Limb (tissue), 2 donors: ENCODE measurements at regions not wholly inside any gene's neighbourhood (a gene's known extent, or its start where the extent isn't known, plus 50 kb on each side); places are given as distances from the start of the nearest gene placed in this dataset.
"Not testable (repeated sequence)": the region's sequence is repeated elsewhere in the genome, so short reads cannot be mapped to it uniquely, and the experiment has no call there.

Experiments used
- DNase-seq, 2 donors: peaks; one replicate each; pipeline ENCODE4 v3.0.0-alpha.2; 2016; ENCODE audit errors: extremely low spot score in 2 of 2

DNA sequence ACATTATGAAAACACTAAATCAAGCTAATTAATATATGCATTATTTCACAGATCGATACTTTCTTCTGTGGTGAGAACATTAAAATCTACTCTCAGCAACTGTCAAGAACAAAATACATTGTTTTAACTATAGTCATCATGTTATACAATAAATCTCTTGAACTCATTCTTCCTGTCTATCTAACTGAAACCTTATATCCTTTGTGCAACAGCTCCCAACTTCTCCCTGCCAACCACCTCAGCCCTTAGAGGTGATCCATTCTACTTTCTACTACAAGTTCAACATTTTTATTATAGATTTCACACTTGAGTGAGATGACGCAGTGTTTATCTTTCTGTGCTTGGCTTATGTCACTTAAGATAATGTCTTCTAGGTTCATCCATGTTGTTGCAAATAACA lies 535.2 kb upstream of the CRIM1 start:
- no peak for DNase-seq

- DNase-seq = no peak
Measured at GRCh38 chr2:35819033-35819432, 536.5 kb upstream of the CRIM1 start.

DNA sequence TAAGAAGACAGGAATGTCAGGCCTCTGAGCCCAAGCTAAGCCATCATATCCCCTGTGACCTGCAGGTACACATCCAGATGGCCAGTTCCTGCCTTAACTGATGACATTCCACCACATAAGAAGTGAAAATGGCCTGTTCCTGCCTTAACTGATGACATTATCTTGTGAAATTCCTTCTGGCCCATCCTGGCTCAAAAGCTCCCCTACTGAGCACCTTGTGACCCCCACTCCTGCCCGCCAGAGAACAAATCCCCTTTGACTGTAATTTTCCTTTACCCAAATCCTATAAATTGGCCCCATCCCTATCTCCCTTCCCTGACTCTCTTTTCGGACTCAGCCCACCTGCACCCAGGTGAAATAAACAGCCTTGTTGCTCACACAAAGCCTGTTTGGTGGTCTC lies 537.2 kb upstream of the CRIM1 start:
- not testable (repeated sequence) for DNase-seq

- DNase-seq = not testable (repeated sequence)
Measured at GRCh38 chr2:35814597-35814996, 541.0 kb upstream of the CRIM1 start.

DNA sequence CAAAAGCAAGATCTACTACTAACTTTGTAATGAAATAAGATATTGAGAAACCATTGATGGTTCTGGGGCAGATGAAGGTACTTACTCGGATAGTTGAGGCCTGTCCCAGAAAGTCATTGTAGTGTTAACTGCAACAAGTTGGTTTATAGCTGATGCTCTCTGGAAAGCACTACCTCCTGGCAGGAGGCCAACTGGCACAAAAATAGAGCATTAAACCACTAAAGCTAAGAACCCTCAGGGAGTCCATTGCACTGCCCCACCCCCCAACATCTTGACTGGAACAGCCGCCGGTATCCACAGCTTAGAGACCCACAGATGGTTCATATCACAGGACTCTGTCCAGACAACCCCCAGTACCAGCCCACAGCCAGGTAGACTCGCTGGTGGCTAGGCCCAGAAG lies 552.5 kb upstream of the CRIM1 start:
- no peak for DNase-seq

GRCh38 chr2:35794796-35795450 lies 560.7 kb upstream of the CRIM1 start:
- no peak for DNase-seq

DNA sequence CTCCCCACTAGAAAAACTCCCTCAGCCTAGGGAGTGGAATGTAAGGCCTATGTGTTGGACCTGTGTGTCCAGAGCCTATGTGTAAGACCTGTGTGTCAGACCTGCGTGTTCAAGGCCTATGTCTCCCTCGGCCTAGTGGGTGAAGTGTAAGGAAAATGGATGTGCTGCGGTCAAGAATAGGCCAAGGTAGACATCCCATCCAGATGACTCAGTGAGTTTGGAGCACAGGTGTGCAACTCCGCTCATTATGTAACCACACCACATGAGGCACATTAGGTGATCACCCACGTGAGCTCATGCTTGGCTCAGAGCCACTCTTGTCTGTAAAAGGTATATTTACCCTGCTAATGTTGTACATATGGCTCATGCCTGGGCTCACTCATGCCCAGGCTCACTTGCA lies 565.3 kb upstream of the CRIM1 start:
- DNase-seq = no peak

DNA sequence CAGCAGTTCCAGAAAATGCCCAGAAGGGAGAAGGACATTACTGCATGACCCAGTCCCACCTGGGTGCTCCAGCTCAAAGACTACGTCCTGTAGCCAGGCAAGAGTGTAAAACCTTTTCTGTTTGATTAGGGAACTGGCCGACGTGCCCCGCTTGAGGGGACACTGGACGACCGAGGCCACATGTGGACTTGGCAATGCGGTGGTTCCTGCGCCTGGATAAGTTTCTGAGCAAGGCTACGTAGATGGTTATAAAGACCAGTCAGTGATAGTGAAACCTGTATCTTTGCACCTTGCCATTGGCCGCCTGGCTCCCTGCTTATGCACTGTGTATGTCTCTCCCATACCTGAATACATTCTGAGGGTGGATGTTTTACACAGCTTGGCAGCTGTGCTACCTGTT lies 567.0 kb upstream of the CRIM1 start:
- DNase-seq = no peak

- DNase-seq = no peak
Measured at GRCh38 chr2:35787302-35788031, 568.1 kb upstream of the CRIM1 start.

GRCh38 chr2:35785564-35785963 lies 570.0 kb upstream of the CRIM1 start:
- DNase-seq = no peak

DNA sequence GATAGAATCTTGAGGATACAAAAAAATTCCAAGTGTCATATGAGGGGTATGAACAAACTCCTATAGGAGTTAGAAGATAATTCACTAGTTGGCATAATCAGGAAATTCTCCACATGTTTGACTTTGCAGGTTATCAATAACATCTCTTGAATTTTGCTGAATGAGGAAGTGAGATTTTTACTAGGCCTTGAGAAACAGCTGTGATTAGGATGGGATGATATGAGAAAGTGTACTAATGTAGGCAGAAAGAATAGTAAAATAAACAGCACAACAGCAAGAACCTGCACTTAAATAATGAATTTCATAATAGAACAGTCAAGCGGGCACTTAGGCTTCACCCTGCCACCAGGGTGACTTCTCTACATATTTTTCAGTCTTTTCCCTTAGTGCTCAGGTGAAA lies 570.8 kb upstream of the CRIM1 start:
- DNase-seq = no peak

GRCh38 chr2:35783723-35784122 lies 571.9 kb upstream of the CRIM1 start:
- DNase-seq = no peak

DNA sequence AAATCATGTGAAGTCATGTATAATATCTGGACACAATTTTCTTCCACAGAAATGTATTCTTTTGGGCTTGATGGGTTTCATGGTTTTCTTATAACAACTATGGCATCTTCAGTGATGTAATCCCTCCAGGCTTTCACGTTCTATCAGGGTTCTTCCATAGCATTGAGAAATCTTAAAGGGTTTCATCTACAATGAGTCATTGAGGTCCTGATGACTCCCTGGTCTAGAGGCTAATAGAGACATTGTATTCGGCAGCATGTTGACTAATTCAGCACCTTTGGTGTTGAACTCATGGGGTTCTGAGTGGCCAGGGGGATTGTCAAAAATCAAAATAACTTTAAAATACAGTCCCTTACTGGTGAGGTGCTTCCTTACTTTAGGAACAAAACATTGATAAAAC lies 614.0 kb upstream of the CRIM1 start:
- DNase-seq = no peak

GRCh38 chr2:35731674-35732073 lies 623.9 kb upstream of the CRIM1 start:
- DNase-seq = no peak

- DNase-seq = no peak
Measured at GRCh38 chr2:35714883-35715282, 640.7 kb upstream of the CRIM1 start.

GRCh38 chr2:35708411-35708923 lies 647.1 kb upstream of the CRIM1 start:
- DNase-seq = no peak

GRCh38 chr2:35688309-35688708 lies 667.3 kb upstream of the CRIM1 start:
- DNase-seq = no peak

GRCh38 chr2:35651688-35652323 lies 703.8 kb upstream of the CRIM1 start:
- DNase-seq = no peak

DNA sequence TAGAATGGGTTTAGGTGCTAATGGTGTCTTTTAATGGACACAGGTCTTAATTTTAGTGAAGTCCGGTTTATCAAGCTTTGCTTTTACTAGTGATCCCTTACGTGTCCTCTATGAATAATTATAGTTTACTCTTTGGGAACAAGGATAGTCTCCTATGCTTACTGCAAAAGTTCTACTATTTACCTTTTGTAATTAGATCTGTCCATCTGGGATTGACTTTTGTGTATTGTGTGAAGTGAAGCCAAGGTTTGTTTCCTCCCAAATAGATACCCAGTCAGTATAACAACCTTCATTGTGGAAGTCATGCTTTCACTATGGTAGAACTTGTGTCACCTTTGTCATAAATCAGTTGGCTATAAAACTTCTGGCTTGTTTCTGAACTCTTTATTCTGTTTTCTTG lies 740.9 kb upstream of the CRIM1 start:
- no peak for DNase-seq

- no peak for DNase-seq
Measured at GRCh38 chr2:35606394-35606793, 749.2 kb upstream of the CRIM1 start.

- no peak for DNase-seq
Measured at GRCh38 chr2:35598310-35598709, 757.3 kb upstream of the CRIM1 start.

GRCh38 chr2:35591886-35592285 lies 763.7 kb upstream of the CRIM1 start:
- no peak for DNase-seq

- DNase-seq = no peak
Measured at GRCh38 chr2:35585972-35586371, 769.6 kb upstream of the CRIM1 start.
